Ovary (tissue), 7 donors: ENCODE measurements at regions not wholly inside any gene's neighbourhood (a gene's known extent, or its start where the extent isn't known, plus 50 kb on each side); places are given as distances from the start of the nearest gene placed in this dataset.

Source experiments
- DNase-seq, 5 donors: peaks; one replicate each; pipeline ENCODE4 v3.0.0-alpha.2; 2019 to 2020
- H3K27ac ChIP-seq, 2 donors: fragments of 200-600 bp; one replicate each; pipeline versions ENCODE4 v1.5.1 to v1.8.0; 2019 to 2022
- H3K27me3 ChIP-seq: fragments of 200-600 bp; one replicate; pipeline ENCODE4 v1.8.0; 2022
- H3K36me3 ChIP-seq: fragments of 200-600 bp; sonication (generic); one replicate; pipeline ENCODE4 v1.5.1; 2019
- H3K4me1 ChIP-seq: one replicate; pipeline ENCODE4 v1.8.1; 2013; ENCODE audit warnings: mild to moderate bottlenecking, moderate library complexity; ENCODE audit not compliant: insufficient read depth
- H3K4me3 ChIP-seq: fragments of 200-600 bp; sonication (generic); one replicate; pipeline ENCODE4 v1.5.1; 2017
- H3K9me3 ChIP-seq, 2 donors: fragments of 200-600 bp in 1 of 2; sonication (generic) in 1 of 2; one replicate each; pipeline versions ENCODE4 v1.5.1 to v1.8.1; 2013 to 2019; ENCODE audit warnings: mild to moderate bottlenecking in 1 of 2, moderate library complexity in 1 of 2
- EP300 ChIP-seq: sonication (generic); formaldehyde crosslinking; IDR thresholded peaks from one replicate; pipeline ENCODE4 v1.6.1; 2017; ENCODE audit warnings: antibody characterized with exemption
- POLR2A ChIP-seq: fragments of 450-650 bp; IDR thresholded peaks from one replicate; pipeline ENCODE4 v1.6.1; 2017; ENCODE audit warnings: antibody characterized with exemption, mild to moderate bottlenecking, moderate library complexity
- WGBS, 3 donors: extraction: QIAGEN DNeasy Blood & Tissue Kit in 1 of 3; methylation state at CpG; one replicate each; pipeline versions ENCODE4 v1.1.5 to v1.1.7; 2013 to 2017; 5-methylcytosine and 5-hydroxymethylcytosine counted together
- intact Hi-C, 4 donors: fragments of 100-400 bp; cut with DNase I; formaldehyde crosslinking; loops; one replicate each; pipeline versions ENCODE4 v1.11.0 to v1.15.1; 2022 to 2023
- TF ChIP-seq, protein P1 (sequence below), 3 donors: fragments of 450-650 bp in 2 of 3; fragments of 200-600 bp in 1 of 3; IDR thresholded peaks; one replicate each; pipeline versions ENCODE4 v1.5.1 to v1.8.0; 2016 to 2022; ENCODE audit warnings: antibody characterized with exemption in 3 of 3, mild to moderate bottlenecking in 1 of 3
- donor health status: DM: no; HTN: no; CAD: no; lungs with moderate emphysema.
- donor health status: DM: no; HTN: no; CAD: no.
- donor health status: Bipolar disorder and iron deficiency.
- donor health status: DM: no; HTN: no; CAD: no.
- donor health status: DM: yes; HTN: yes; CAD: no.

DNA sequence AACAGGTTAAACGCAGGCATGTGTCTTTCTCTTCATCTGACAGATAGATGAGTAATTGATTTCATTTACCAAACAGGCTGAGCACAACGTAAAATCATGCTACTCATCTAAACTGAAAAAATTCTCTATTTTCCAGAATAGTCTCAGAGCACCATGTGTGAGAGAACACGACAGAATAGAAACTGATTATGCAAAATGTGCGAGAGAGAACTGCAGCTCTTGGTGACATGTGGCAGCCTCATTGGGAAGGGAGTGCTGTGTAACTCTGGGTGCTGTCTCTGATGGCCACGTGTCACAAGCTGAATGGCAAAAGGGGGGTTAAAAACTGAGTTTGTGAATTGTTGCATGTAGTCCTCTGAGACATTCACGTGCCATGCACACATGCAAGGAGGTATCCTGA lies 143.7 kb upstream of the ATXN1 start:
- Histone ChIP-seq H3K27ac (no peak overlapping the region), H3K36me3 (no peaks in the 10 kb centered on the region), H3K9me3 (no peaks in the 10 kb centered on the region), H3K4me1 (no peaks in the 10 kb centered on the region), H3K4me3 (no peak overlapping the region), H3K27me3 (no peaks in the 10 kb centered on the region)
- TF ChIP-seq EP300: no peak
- TF ChIP-seq, protein P1, sequence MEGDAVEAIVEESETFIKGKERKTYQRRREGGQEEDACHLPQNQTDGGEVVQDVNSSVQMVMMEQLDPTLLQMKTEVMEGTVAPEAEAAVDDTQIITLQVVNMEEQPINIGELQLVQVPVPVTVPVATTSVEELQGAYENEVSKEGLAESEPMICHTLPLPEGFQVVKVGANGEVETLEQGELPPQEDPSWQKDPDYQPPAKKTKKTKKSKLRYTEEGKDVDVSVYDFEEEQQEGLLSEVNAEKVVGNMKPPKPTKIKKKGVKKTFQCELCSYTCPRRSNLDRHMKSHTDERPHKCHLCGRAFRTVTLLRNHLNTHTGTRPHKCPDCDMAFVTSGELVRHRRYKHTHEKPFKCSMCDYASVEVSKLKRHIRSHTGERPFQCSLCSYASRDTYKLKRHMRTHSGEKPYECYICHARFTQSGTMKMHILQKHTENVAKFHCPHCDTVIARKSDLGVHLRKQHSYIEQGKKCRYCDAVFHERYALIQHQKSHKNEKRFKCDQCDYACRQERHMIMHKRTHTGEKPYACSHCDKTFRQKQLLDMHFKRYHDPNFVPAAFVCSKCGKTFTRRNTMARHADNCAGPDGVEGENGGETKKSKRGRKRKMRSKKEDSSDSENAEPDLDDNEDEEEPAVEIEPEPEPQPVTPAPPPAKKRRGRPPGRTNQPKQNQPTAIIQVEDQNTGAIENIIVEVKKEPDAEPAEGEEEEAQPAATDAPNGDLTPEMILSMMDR (IDR thresholded peaks at IDR 0.05): no peak
- TF ChIP-seq POLR2A: no peak
- DNase-seq: no peak
- 72 to 79% (median 78%) methylated on average over 6 of the region's 6 CpGs for WGBS, 3 donors
- intact Hi-C loops: no loop called here

DNA sequence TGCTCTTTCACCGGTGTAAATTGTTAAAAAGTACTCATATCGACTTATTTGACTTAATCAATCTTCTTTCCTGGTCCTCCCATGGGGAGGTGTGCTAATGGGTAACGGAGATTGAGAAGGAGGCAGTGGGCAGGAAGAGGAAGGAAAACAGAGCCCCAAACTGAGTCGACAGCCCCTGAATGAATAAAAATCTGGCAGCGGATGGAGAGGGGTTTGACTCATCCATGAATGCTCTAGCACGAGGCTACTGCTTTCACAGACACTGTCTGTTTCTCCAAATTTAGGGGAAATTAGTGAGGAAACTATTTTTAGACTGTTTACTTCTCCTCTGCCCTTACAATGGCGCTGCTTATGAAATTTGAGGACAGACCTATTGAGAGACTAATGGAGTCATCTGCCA lies 142.2 kb upstream of the ATXN1 start:
- no peaks in the 10 kb centered on the region for H3K27me3 ChIP-seq
- H3K27ac ChIP-seq: no peak overlapping the region
- H3K4me3 ChIP-seq: no peak overlapping the region
- no peak for DNase-seq
- TF ChIP-seq EP300 (no peak), POLR2A (no peak)
- TF ChIP-seq, protein P1 (IDR thresholded peaks at IDR 0.05): no peak
- H3K4me1 ChIP-seq: no peaks in the 10 kb centered on the region
- intact Hi-C loops: no loop called here
- 50 to 62% (median 54%) methylated on average over 7 of the region's 7 CpGs for WGBS, 3 donors
- no peaks in the 10 kb centered on the region for H3K9me3 ChIP-seq
- H3K36me3 ChIP-seq: no peaks in the 10 kb centered on the region

DNA sequence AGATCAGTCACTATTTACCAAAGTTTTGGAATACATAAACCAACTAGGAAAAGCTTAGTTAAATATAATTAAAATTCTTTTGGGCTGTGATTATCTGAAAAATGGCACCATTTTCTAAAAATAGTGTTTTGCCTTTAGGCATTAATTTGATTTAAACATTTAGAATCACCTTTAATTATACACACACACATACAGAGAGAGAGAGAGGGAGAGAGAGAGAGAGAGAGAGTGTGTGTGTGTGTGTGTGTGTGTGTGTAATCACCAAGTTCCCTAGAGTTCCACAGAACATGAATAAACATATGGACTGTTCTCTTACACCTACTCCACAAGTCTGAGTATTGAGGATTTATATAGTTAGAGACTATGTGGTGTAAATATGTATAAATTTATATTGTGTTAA lies 141.2 kb upstream of the ATXN1 start:
- intact Hi-C loops: no loop called here
- TF ChIP-seq POLR2A: no peak
- TF ChIP-seq, protein P1 (IDR thresholded peaks at IDR 0.05): no peak
- no peak for TF ChIP-seq EP300

DNA sequence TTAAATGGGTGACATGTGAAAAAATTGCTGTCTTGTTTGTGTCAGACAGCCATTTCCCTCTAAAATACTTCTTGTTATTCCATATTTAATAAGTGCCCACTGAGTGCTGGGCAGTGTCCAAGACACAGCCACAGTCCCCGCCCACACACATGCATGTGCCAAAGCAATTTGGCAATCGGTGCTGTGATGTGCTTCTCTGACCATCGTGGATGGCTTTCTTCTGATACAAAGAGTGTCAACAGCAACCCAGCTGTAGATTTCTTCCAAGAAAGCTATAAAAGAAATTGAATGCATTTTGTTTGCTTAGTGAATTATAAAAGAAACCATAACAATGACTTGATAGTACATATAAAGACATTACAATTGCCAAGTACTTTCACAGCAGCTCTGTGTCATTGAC lies 140.5 kb upstream of the ATXN1 start:
- Histone ChIP-seq H3K4me1 (no peaks in the 10 kb centered on the region), H3K4me3 (no peak overlapping the region), H3K27ac (no peak overlapping the region), H3K36me3 (no peaks in the 10 kb centered on the region), H3K27me3 (no peaks in the 10 kb centered on the region), H3K9me3 (no peaks in the 10 kb centered on the region)
- TF ChIP-seq, protein P1 (IDR thresholded peaks at IDR 0.05): no peak
- no peak for TF ChIP-seq POLR2A
- TF ChIP-seq EP300: no peak
- 11 to 19% (median 17%) methylated on average over 3 of the region's 3 CpGs for WGBS, 3 donors
- intact Hi-C loops: no loop called here
- DNase-seq: peak in 1 of 5 donors; percentile 20

More for the DNA sequence above, 141.2 kb upstream of the ATXN1 start:
- H3K27ac ChIP-seq: no peak overlapping the region
- H3K9me3 ChIP-seq: no peaks in the 10 kb centered on the region
- no peak overlapping the region for H3K4me3 ChIP-seq
- DNase-seq: no peak
- H3K4me1 ChIP-seq: no peaks in the 10 kb centered on the region
- H3K36me3 ChIP-seq: no peaks in the 10 kb centered on the region
- no peaks in the 10 kb centered on the region for H3K27me3 ChIP-seq

DNA sequence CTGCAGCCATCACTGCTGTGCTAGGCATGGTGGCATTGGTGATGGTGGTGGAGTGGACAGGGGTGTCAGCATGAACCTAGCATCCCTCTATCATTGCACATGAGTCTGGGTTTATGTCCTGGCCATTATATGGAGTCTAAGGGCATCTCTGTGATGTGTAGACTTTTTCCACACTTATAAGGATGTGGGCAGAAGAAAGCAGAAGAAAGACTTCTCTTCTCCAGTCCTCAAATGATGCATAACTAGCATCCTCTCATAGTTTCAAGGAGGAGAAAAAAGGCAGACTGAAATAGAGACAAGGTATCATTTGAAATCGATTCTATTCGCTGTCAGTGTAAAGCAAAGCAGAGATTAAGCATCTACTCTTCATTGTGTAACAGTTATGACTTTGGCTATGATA lies 140.0 kb upstream of the ATXN1 start:
- Histone ChIP-seq H3K36me3 (no peaks in the 10 kb centered on the region), H3K4me3 (no peak overlapping the region), H3K9me3 (no peaks in the 10 kb centered on the region), H3K27ac (no peak overlapping the region), H3K4me1 (no peaks in the 10 kb centered on the region), H3K27me3 (no peaks in the 10 kb centered on the region)
- TF ChIP-seq POLR2A (no peak), EP300 (no peak)
- TF ChIP-seq, protein P1 (IDR thresholded peaks at IDR 0.05): no peak
- WGBS, 3 donors: 86 to 88% (median 86%) methylated on average over 2 of the region's 2 CpGs
- intact Hi-C loops: no loop called here
- DNase-seq: no peak
